ENCODE measurements at regions not wholly inside any gene's neighbourhood (a gene's known extent, or its start where the extent isn't known, plus 50 kb on each side); places are given as distances from the start of the nearest gene placed in this dataset.

DNA sequence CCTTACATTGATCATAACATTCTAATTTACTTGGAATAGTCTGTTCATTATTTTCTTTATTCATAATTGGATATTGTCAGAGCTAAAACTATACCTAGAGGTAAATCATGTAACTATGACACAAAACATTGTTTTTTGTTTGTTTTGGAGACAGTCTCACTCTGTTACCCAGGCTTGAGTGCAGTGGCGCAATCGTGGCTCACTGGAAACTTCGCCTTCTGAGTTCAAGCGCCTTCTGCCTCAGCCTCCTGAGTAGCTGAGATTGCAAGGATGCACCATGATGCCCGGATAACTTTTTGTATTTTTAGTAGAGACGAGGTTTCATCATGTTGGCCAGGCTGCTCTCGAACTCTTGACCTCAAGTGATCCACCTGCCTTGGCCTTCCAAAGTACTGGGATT, 265.2 kb downstream of the FBXO8 start:
- TF ChIP-seq, protein P1, sequence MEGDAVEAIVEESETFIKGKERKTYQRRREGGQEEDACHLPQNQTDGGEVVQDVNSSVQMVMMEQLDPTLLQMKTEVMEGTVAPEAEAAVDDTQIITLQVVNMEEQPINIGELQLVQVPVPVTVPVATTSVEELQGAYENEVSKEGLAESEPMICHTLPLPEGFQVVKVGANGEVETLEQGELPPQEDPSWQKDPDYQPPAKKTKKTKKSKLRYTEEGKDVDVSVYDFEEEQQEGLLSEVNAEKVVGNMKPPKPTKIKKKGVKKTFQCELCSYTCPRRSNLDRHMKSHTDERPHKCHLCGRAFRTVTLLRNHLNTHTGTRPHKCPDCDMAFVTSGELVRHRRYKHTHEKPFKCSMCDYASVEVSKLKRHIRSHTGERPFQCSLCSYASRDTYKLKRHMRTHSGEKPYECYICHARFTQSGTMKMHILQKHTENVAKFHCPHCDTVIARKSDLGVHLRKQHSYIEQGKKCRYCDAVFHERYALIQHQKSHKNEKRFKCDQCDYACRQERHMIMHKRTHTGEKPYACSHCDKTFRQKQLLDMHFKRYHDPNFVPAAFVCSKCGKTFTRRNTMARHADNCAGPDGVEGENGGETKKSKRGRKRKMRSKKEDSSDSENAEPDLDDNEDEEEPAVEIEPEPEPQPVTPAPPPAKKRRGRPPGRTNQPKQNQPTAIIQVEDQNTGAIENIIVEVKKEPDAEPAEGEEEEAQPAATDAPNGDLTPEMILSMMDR (IDR thresholded peaks at IDR 0.05; ENCODE audit: control extremely low read depth in 1 of 3, insufficient read depth in 1 of 3, low read depth in 1 of 3, low read length in 3 of 3), result no peak
- TF ChIP-seq EZH2 (IDR thresholded peaks at IDR 0.05; ENCODE audit: low read depth, low read length, severe bottlenecking), result no peak
- TF ChIP-seq, protein P2, sequence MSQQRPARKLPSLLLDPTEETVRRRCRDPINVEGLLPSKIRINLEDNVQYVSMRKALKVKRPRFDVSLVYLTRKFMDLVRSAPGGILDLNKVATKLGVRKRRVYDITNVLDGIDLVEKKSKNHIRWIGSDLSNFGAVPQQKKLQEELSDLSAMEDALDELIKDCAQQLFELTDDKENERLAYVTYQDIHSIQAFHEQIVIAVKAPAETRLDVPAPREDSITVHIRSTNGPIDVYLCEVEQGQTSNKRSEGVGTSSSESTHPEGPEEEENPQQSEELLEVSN (IDR thresholded peaks at IDR 0.05), result no peak
- no peak for TF ChIP-seq RBBP5 (IDR thresholded peaks at IDR 0.05; ENCODE audit: borderline replicate concordance, low read depth, low read length)
- TF ChIP-seq EP300 (IDR thresholded peaks at IDR 0.05; ENCODE audit: borderline replicate concordance in 1 of 2, low read depth in 2 of 2, low read length in 2 of 2), result no peak
- TF ChIP-seq TAF1 (IDR thresholded peaks at IDR 0.05; ENCODE audit: low read depth, low read length), result no peak
- TF ChIP-seq POLR2A (IDR thresholded peaks at IDR 0.05; ENCODE audit: control extremely low read depth in 1 of 2, low read depth in 2 of 2, low read length in 2 of 2), result no peak
- no peak for TF ChIP-seq TBP (IDR thresholded peaks at IDR 0.05; ENCODE audit: low read depth, low read length)
- TF ChIP-seq JUN (IDR thresholded peaks at IDR 0.05; ENCODE audit: low read depth, low read length), result no peak
- no peak for TF ChIP-seq CREB1 (IDR thresholded peaks at IDR 0.05)
- TF ChIP-seq, protein P3, sequence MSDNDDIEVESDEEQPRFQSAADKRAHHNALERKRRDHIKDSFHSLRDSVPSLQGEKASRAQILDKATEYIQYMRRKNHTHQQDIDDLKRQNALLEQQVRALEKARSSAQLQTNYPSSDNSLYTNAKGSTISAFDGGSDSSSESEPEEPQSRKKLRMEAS (IDR thresholded peaks at IDR 0.05), result no peak
